ENCODE measurements at regions not wholly inside any gene's neighbourhood (a gene's known extent, or its start where the extent isn't known, plus 50 kb on each side); places are given as distances from the start of the nearest gene placed in this dataset.

- TF ChIP-seq CTCF (conservative IDR thresholded peaks at IDR 0.05 in 1 of 2, IDR thresholded peaks at IDR 0.05 in 1 of 2; ENCODE audit: low read depth in 1 of 2, low read length in 2 of 2) (no peak), EZH2 (IDR thresholded peaks at IDR 0.05; ENCODE audit: low read length, missing control alignments) (no peak)
Measured at GRCh38 chr5:12707560-12707959, 803.3 kb upstream of the CTNND2 start.

Measured in fibroblast of lung (primary cell).